Fibroblast of lung (primary cell): ENCODE measurements at regions not wholly inside any gene's neighbourhood (a gene's known extent, or its start where the extent isn't known, plus 50 kb on each side); places are given as distances from the start of the nearest gene placed in this dataset.

Source experiments
- EZH2 ChIP-seq: IDR thresholded peaks from 2 replicates; pipeline ENCODE4 v1.5.1; 2012; ENCODE audit warnings: low read length, control low read depth, mild to moderate bottlenecking; ENCODE audit errors: missing control alignments
- TF ChIP-seq, protein P1 (sequence below), 2 donors: IDR thresholded peaks in 1 of 2; conservative IDR thresholded peaks in 1 of 2; 1 replicate in 1 of 2; 2 replicates in 1 of 2; pipeline ENCODE4 v1.5.1; 2011 to 2012; ENCODE audit warnings: low read length in 2 of 2, control low read depth in 1 of 2, inconsistent platforms in 1 of 2, low read depth in 1 of 2, mild to moderate bottlenecking in 1 of 2

DNA sequence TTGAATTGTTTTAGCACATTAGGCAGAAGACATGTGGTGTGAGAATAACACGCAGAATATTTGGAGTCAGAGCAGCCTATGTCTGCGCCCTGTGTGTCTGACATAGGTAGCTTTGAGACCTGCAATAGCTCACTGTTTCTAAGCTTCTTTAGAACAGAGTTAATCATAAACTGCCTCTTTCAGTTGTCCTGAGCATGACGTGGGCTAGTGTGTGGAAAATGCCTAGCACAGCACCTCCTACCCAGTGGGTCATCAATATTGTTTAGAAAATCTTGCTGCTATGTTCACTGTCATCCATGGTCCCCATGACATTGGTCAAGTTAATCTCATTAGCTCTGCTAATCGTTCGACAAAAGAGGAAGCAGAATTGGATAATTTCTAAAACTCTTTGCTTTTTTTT lies 357.4 kb upstream of the SGCD start:
- TF ChIP-seq, protein P1, sequence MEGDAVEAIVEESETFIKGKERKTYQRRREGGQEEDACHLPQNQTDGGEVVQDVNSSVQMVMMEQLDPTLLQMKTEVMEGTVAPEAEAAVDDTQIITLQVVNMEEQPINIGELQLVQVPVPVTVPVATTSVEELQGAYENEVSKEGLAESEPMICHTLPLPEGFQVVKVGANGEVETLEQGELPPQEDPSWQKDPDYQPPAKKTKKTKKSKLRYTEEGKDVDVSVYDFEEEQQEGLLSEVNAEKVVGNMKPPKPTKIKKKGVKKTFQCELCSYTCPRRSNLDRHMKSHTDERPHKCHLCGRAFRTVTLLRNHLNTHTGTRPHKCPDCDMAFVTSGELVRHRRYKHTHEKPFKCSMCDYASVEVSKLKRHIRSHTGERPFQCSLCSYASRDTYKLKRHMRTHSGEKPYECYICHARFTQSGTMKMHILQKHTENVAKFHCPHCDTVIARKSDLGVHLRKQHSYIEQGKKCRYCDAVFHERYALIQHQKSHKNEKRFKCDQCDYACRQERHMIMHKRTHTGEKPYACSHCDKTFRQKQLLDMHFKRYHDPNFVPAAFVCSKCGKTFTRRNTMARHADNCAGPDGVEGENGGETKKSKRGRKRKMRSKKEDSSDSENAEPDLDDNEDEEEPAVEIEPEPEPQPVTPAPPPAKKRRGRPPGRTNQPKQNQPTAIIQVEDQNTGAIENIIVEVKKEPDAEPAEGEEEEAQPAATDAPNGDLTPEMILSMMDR (conservative IDR thresholded peaks at IDR 0.05 in 1 of 2, IDR thresholded peaks at IDR 0.05 in 1 of 2; ENCODE audit: low read depth in 1 of 2, low read length in 2 of 2): no peak
- no peak for TF ChIP-seq EZH2
